ENCODE measurements at regions not wholly inside any gene's neighbourhood (a gene's known extent, or its start where the extent isn't known, plus 50 kb on each side); places are given as distances from the start of the nearest gene placed in this dataset.

DNA sequence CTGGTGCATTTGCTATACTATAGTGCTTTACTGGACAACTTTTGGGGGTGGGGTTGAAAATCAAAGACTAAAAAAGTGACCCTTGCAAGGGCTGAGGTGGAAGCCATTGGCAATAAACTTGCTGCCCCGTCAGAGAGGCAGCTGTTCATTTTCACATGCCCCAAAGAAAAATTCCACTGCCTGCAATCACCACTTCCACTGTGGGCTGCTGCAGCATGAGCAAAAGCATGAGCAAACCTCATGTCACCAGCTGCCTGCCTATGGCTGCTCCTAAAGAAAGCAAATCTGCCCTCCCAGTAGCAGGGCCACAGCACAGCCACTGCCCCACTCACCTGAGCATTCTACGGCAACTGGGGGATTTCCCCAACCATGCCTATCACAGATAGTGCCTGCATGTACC lies 290.0 kb downstream of the PAX1 start:
- TF ChIP-seq, protein P1, sequence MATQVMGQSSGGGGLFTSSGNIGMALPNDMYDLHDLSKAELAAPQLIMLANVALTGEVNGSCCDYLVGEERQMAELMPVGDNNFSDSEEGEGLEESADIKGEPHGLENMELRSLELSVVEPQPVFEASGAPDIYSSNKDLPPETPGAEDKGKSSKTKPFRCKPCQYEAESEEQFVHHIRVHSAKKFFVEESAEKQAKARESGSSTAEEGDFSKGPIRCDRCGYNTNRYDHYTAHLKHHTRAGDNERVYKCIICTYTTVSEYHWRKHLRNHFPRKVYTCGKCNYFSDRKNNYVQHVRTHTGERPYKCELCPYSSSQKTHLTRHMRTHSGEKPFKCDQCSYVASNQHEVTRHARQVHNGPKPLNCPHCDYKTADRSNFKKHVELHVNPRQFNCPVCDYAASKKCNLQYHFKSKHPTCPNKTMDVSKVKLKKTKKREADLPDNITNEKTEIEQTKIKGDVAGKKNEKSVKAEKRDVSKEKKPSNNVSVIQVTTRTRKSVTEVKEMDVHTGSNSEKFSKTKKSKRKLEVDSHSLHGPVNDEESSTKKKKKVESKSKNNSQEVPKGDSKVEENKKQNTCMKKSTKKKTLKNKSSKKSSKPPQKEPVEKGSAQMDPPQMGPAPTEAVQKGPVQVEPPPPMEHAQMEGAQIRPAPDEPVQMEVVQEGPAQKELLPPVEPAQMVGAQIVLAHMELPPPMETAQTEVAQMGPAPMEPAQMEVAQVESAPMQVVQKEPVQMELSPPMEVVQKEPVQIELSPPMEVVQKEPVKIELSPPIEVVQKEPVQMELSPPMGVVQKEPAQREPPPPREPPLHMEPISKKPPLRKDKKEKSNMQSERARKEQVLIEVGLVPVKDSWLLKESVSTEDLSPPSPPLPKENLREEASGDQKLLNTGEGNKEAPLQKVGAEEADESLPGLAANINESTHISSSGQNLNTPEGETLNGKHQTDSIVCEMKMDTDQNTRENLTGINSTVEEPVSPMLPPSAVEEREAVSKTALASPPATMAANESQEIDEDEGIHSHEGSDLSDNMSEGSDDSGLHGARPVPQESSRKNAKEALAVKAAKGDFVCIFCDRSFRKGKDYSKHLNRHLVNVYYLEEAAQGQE (IDR thresholded peaks at IDR 0.05; ENCODE audit: borderline replicate concordance) = no peak
- TF ChIP-seq, protein P1 (CRISPR knock-in tag; IDR thresholded peaks at IDR 0.05; ENCODE audit: low read depth) = no peak
- no peak for TF ChIP-seq STAG1 (CRISPR knock-in tag; IDR thresholded peaks at IDR 0.05; ENCODE audit: borderline replicate concordance)
- TF ChIP-seq TBL1XR1 (IDR thresholded peaks at IDR 0.05; ENCODE audit: low read length in 2 of 2) = no peak
- TF ChIP-seq ZNF586 (CRISPR knock-in tag; conservative IDR thresholded peaks at IDR 0.05) = no peak

Measured in K562 (cell line).